Keratinocyte (primary cell): ENCODE measurements at regions not wholly inside any gene's neighbourhood (a gene's known extent, or its start where the extent isn't known, plus 50 kb on each side); places are given as distances from the start of the nearest gene placed in this dataset.
A peak's percentile ranks its signal among the peaks of the same experiment; 100 is the strongest.

Source experiments
- DNase-seq: peaks from one replicate; pipeline ENCODE4 v3.0.0-alpha.2; 2011; ENCODE audit warnings: low read depth, missing footprints, low spot score
- FAIRE-seq: peaks from 2 replicates; lab custom pipeline; 2011; peaks lifted over from hg19 to GRCh38; lab: Jason Lieb, UNC
- H2AFZ ChIP-seq: 2 replicates; pipeline ENCODE4 v1.6.0; 2012; ENCODE audit warnings: low read length, control low read depth, inconsistent platforms; ENCODE audit not compliant: control insufficient read depth
- H3K27ac ChIP-seq: 2 replicates; pipeline ENCODE4 v1.5.1; 2011; ENCODE audit warnings: low read length; ENCODE audit not compliant: control insufficient read depth, insufficient read depth
- H3K27me3 ChIP-seq: 3 replicates; pipeline ENCODE4 v1.6.0; 2011; ENCODE audit warnings: low read length; ENCODE audit not compliant: control insufficient read depth, insufficient read depth; ENCODE audit errors: extremely low read depth
- H3K36me3 ChIP-seq, 2 experiments: 2 replicates in 1 of 2; 3 replicates in 1 of 2; pipeline ENCODE4 v1.5.1; 2011; ENCODE audit warnings: low read length in 2 of 2, mild to moderate bottlenecking in 1 of 2; ENCODE audit not compliant: control insufficient read depth in 2 of 2, insufficient read depth in 2 of 2; ENCODE audit errors: extremely low read depth in 1 of 2
- H3K4me1 ChIP-seq: 3 replicates; pipeline ENCODE4 v1.5.1; 2011; ENCODE audit warnings: low read length; ENCODE audit not compliant: control insufficient read depth, insufficient read depth; ENCODE audit errors: extremely low read depth
- H3K4me2 ChIP-seq: 3 replicates; pipeline ENCODE4 v1.6.0; 2011; ENCODE audit warnings: low read depth, low read length; ENCODE audit not compliant: control insufficient read depth, insufficient read depth; ENCODE audit errors: extremely low read depth
- H3K4me3 ChIP-seq, 3 experiments: fragments of 200-600 bp in 1 of 3; sonication (generic) in 1 of 3; 2 replicates in 2 of 3; 3 replicates in 1 of 3; pipeline ENCODE4 v1.5.1; 2011 to 2016; ENCODE audit warnings: low read length in 3 of 3, mild to moderate bottlenecking in 3 of 3, control low read depth in 2 of 3, inconsistent platforms in 1 of 3, low read depth in 1 of 3, mixed read lengths in 1 of 3, mixed run types in 1 of 3, moderate library complexity in 1 of 3; ENCODE audit not compliant: control insufficient read depth in 2 of 3, insufficient read depth in 2 of 3; ENCODE audit errors: extremely low read depth in 1 of 3
- H3K79me2 ChIP-seq: 2 replicates; pipeline ENCODE4 v1.6.0; 2012; ENCODE audit warnings: low read length; ENCODE audit not compliant: control insufficient read depth, insufficient read depth
- H3K9ac ChIP-seq: 3 replicates; pipeline ENCODE4 v1.6.0; 2011; ENCODE audit warnings: low read length; ENCODE audit not compliant: control insufficient read depth, insufficient read depth; ENCODE audit errors: extremely low read depth
- H3K9me1 ChIP-seq: 3 replicates; pipeline ENCODE4 v1.6.0; 2011; ENCODE audit warnings: low read length; ENCODE audit not compliant: control insufficient read depth, insufficient read depth; ENCODE audit errors: extremely low read depth
- H3K9me3 ChIP-seq: 2 replicates; pipeline ENCODE4 v1.5.1; 2012; ENCODE audit warnings: low read depth, low read length; ENCODE audit not compliant: control insufficient read depth
- H4K20me1 ChIP-seq: 3 replicates; pipeline ENCODE4 v1.6.0; 2011; ENCODE audit warnings: low read length; ENCODE audit not compliant: control insufficient read depth, insufficient read depth; ENCODE audit errors: extremely low read depth
- EZH2 ChIP-seq: IDR thresholded peaks from one replicate; pipeline ENCODE4 v1.6.1; 2012; ENCODE audit warnings: inconsistent platforms, mild to moderate bottlenecking, low read length, moderate library complexity
- dilution Hi-C: fragments of 300-500 bp; cut with MboI; formaldehyde crosslinking; loops from one replicate; pipeline ENCODE4 v1.7.0; 2020; ENCODE audit warnings: low sequenced_read_pairs; ENCODE audit not compliant: extremely low pct_ligation_motif_present
- TF ChIP-seq, protein P1 (sequence below), 3 experiments: IDR thresholded peaks in 1 of 3; conservative IDR thresholded peaks in 1 of 3; optimal IDR thresholded peaks in 1 of 3; 2 replicates in 2 of 3; 3 replicates in 1 of 3; pipeline versions ENCODE3 to v1.5.1; 2011; ENCODE audit warnings: low read length in 3 of 3, mild to moderate bottlenecking in 3 of 3, moderate library complexity in 2 of 3, control low read depth in 1 of 3, inconsistent platforms in 1 of 3; ENCODE audit not compliant: insufficient read depth in 2 of 3; ENCODE audit errors: extremely low read depth in 1 of 3

DNA sequence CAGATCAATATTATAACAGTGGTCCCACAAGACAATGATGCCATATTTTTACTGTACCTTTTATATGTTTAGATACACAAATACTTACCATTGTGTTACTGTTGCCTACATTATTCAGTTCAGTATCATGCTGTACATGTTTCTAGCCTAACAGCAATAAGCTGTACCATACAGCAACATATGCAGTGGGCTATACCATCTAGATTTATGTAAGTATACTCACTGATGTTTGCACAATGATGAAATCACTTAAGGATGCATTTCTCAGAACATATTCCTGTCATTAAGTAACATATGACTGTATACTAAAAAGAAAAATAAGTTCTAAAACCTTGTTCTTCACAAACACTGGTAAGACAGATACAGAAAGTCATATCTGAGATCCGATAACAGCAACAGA lies 468.6 kb upstream of the SEMA3A start:
- H3K27me3 ChIP-seq = no peaks in the 10 kb centered on the region
- DNase-seq (no peak), FAIRE-seq (peak; percentile 23)
- no peaks in the 10 kb centered on the region for H3K79me2 ChIP-seq
- H2AFZ ChIP-seq = no peak overlapping the region
- H3K9me3 ChIP-seq = no peaks in the 10 kb centered on the region
- H3K9ac ChIP-seq = no peak overlapping the region
- peaks cover 7% of the 10 kb centered on the region for H3K4me1 ChIP-seq
- H3K9me1 ChIP-seq = no peaks in the 10 kb centered on the region
- H3K4me2 ChIP-seq = no peak overlapping the region
- no peaks in the 10 kb centered on the region for H3K36me3 ChIP-seq
- dilution Hi-C loops = no loop called here
- no peaks in the 10 kb centered on the region for H4K20me1 ChIP-seq
- H3K4me3 ChIP-seq = no peak overlapping the region
- TF ChIP-seq, protein P1, sequence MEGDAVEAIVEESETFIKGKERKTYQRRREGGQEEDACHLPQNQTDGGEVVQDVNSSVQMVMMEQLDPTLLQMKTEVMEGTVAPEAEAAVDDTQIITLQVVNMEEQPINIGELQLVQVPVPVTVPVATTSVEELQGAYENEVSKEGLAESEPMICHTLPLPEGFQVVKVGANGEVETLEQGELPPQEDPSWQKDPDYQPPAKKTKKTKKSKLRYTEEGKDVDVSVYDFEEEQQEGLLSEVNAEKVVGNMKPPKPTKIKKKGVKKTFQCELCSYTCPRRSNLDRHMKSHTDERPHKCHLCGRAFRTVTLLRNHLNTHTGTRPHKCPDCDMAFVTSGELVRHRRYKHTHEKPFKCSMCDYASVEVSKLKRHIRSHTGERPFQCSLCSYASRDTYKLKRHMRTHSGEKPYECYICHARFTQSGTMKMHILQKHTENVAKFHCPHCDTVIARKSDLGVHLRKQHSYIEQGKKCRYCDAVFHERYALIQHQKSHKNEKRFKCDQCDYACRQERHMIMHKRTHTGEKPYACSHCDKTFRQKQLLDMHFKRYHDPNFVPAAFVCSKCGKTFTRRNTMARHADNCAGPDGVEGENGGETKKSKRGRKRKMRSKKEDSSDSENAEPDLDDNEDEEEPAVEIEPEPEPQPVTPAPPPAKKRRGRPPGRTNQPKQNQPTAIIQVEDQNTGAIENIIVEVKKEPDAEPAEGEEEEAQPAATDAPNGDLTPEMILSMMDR (optimal IDR thresholded peaks at IDR 0.05 in 1 of 3, IDR thresholded peaks at IDR 0.05 in 1 of 3, conservative IDR thresholded peaks at IDR 0.05 in 1 of 3; ENCODE audit: extremely low read depth in 1 of 3, insufficient read depth in 2 of 3, low read length in 3 of 3) = no peak
- TF ChIP-seq EZH2 = no peak
- no peak overlapping the region for H3K27ac ChIP-seq

DNA sequence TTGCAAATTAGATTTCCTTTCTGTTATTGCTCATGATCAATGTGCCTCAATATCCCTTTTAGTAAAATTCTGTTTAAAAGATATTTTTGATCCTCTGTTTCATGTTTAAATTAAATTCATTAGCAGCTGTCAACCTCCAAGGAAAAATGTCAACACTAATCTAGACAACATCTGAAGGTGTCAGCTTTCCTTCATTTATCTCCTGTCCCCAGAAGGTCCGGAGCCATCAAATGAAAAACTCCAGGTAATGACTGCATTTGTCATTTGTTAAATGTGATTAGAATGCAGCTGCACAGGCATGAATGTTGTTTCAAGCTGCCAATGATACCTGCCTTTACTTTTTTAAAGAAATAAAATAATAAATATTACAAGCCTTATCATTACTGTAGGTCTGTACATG lies 463.7 kb upstream of the SEMA3A start:
- no peaks in the 10 kb centered on the region for H4K20me1 ChIP-seq
- no peak overlapping the region for H3K4me3 ChIP-seq
- H2AFZ ChIP-seq = peak overlapping the region; percentile 12
- H3K9me1 ChIP-seq = no peaks in the 10 kb centered on the region
- H3K79me2 ChIP-seq = no peaks in the 10 kb centered on the region
- no peaks in the 10 kb centered on the region for H3K36me3 ChIP-seq
- H3K4me1 ChIP-seq = no peaks in the 10 kb centered on the region
- H3K9ac ChIP-seq = no peak overlapping the region
- TF ChIP-seq, protein P1 (optimal IDR thresholded peaks at IDR 0.05 in 1 of 3, IDR thresholded peaks at IDR 0.05 in 1 of 3, conservative IDR thresholded peaks at IDR 0.05 in 1 of 3; ENCODE audit: extremely low read depth in 1 of 3, insufficient read depth in 2 of 3, low read length in 3 of 3) = no peak
- TF ChIP-seq EZH2 = no peak
- dilution Hi-C loops = no loop called here
- H3K9me3 ChIP-seq = no peaks in the 10 kb centered on the region
- FAIRE-seq = no peak
- no peak overlapping the region for H3K4me2 ChIP-seq
- no peak overlapping the region for H3K27ac ChIP-seq
- no peak for DNase-seq
- no peaks in the 10 kb centered on the region for H3K27me3 ChIP-seq
